WTC11 (cell line): ENCODE measurements at regions not wholly inside any gene's neighbourhood (a gene's known extent, or its start where the extent isn't known, plus 50 kb on each side); places are given as distances from the start of the nearest gene placed in this dataset.

Experiments
- ATAC-seq: fragments of 200-7000 bp; cut with Tn5 transposase; 2 replicates; pipeline ENCODE4 v1.10.0; 2021; ENCODE audit warnings: mild to moderate bottlenecking, moderate library complexity
- CTCF ChIA-PET: fragments of 300-600 bp; sonication (Branson Sonifier 250); formaldehyde crosslinking; loops from one replicate; lab custom pipeline; 2021; ENCODE audit warnings: antibody characterized with exemption; lab: Charles Lee
- POLR2A ChIA-PET: fragments of 350-600 bp; sonication (Branson Sonifier 250); formaldehyde crosslinking; loops from one replicate; lab custom pipeline; 2021; ENCODE audit warnings: antibody characterized with exemption; lab: Charles Lee
- DNase-seq: peaks from one replicate; pipeline ENCODE4 v3.0.0; 2021; ENCODE audit warnings: low spot score
- H3K27ac Mint-ChIP-seq: 2 replicates; pipeline ENCODE4 v1.8.0; 2021; ENCODE audit warnings: mixed read lengths
- H3K27me3 Mint-ChIP-seq: 2 replicates; pipeline ENCODE4 v1.8.0; 2021; ENCODE audit warnings: low read depth, mild to moderate bottlenecking, moderate library complexity, mixed read lengths
- H3K36me3 Mint-ChIP-seq: 2 replicates; pipeline ENCODE4 v1.8.0; 2021; ENCODE audit warnings: mixed read lengths
- H3K4me1 Mint-ChIP-seq: 2 replicates; pipeline ENCODE4 v1.8.0; 2022; ENCODE audit warnings: mixed read lengths
- H3K4me3 Mint-ChIP-seq: 2 replicates; pipeline ENCODE4 v1.8.0; 2021; ENCODE audit warnings: mild to moderate bottlenecking, moderate library complexity, mixed read lengths
- H3K9me3 Mint-ChIP-seq: 2 replicates; pipeline ENCODE4 v1.8.0; 2021; ENCODE audit warnings: mixed read lengths
- ARID4B ChIP-seq: sonication (generic); formaldehyde crosslinking; IDR thresholded peaks from 2 replicates; pipeline ENCODE4 v1.8.0; 2023; ENCODE audit warnings: missing genetic modification reagents, mild to moderate bottlenecking, borderline replicate concordance
- ATF3 ChIP-seq: sonication (generic); formaldehyde crosslinking; conservative IDR thresholded peaks from 2 replicates; pipeline ENCODE4 v1.8.1; 2022; ENCODE audit warnings: mild to moderate bottlenecking, missing genetic modification reagents
- CDX4 ChIP-seq: fragments of 250-450 bp; sonication (Bioruptor Pico); IDR thresholded peaks from 2 replicates; pipeline ENCODE4 v1.9.0; 2021; ENCODE audit warnings: moderate library complexity, mild to moderate bottlenecking, inconsistent platforms, borderline replicate concordance
- E2F4 ChIP-seq: sonication (generic); formaldehyde crosslinking; IDR thresholded peaks from 2 replicates; pipeline ENCODE4 v1.8.1; 2022; ENCODE audit warnings: low read depth, mild to moderate bottlenecking, moderate library complexity, missing genetic modification reagents, borderline replicate concordance
- E2F5 ChIP-seq: sonication (generic); formaldehyde crosslinking; IDR thresholded peaks from 2 replicates; pipeline ENCODE4 v1.8.1; 2022; ENCODE audit warnings: mild to moderate bottlenecking, moderate library complexity, missing genetic modification reagents
- ELF4 ChIP-seq: sonication (generic); formaldehyde crosslinking; IDR thresholded peaks from 2 replicates; pipeline ENCODE4 v1.8.1; 2022; ENCODE audit warnings: low read depth, mild to moderate bottlenecking, moderate library complexity, missing genetic modification reagents
- ESRRA ChIP-seq: sonication (generic); formaldehyde crosslinking; IDR thresholded peaks from 2 replicates; pipeline ENCODE4 v1.8.1; 2022; ENCODE audit warnings: mild to moderate bottlenecking, missing genetic modification reagents, borderline replicate concordance
- GABPB1 ChIP-seq: sonication (generic); formaldehyde crosslinking; IDR thresholded peaks from 2 replicates; pipeline ENCODE4 v1.8.1; 2023; ENCODE audit warnings: mild to moderate bottlenecking, missing genetic modification reagents
- HMGXB4 ChIP-seq: sonication (generic); formaldehyde crosslinking; IDR thresholded peaks from 2 replicates; pipeline ENCODE4 v1.8.1; 2023; ENCODE audit warnings: mild to moderate bottlenecking, moderate library complexity, missing genetic modification reagents
- IRF1 ChIP-seq: sonication (generic); formaldehyde crosslinking; IDR thresholded peaks from 2 replicates; pipeline ENCODE4 v1.8.0; 2023; ENCODE audit warnings: missing genetic modification reagents
- MAX ChIP-seq: sonication (generic); formaldehyde crosslinking; IDR thresholded peaks from 2 replicates; pipeline ENCODE4 v1.8.0; 2022; ENCODE audit warnings: mild to moderate bottlenecking, missing genetic modification reagents
- MYBL2 ChIP-seq: sonication (generic); formaldehyde crosslinking; IDR thresholded peaks from 2 replicates; pipeline ENCODE4 v1.8.1; 2023; ENCODE audit warnings: mild to moderate bottlenecking, moderate library complexity, missing genetic modification reagents
- NFATC4 ChIP-seq: fragments of 250-450 bp; sonication (Bioruptor Pico); IDR thresholded peaks from 2 replicates; pipeline ENCODE4 v1.9.0; 2021; ENCODE audit warnings: mild to moderate bottlenecking
- PREB ChIP-seq: sonication (generic); formaldehyde crosslinking; IDR thresholded peaks from 2 replicates; pipeline ENCODE4 v1.8.1; 2022; ENCODE audit warnings: mild to moderate bottlenecking, missing genetic modification reagents, moderate library complexity, borderline replicate concordance
- TEAD1 ChIP-seq: sonication (generic); formaldehyde crosslinking; IDR thresholded peaks from 2 replicates; pipeline ENCODE4 v1.8.0; 2022; ENCODE audit warnings: mild to moderate bottlenecking, missing genetic modification reagents
- ZBTB43 ChIP-seq: sonication (generic); formaldehyde crosslinking; IDR thresholded peaks from 2 replicates; pipeline ENCODE4 v1.8.1; 2023; ENCODE audit warnings: mild to moderate bottlenecking, missing genetic modification reagents
- ZNF219 ChIP-seq: sonication (generic); formaldehyde crosslinking; IDR thresholded peaks from 2 replicates; pipeline ENCODE4 v1.8.0; 2023; ENCODE audit warnings: missing genetic modification reagents, mild to moderate bottlenecking, borderline replicate concordance

- no peak for TF ChIP-seq ARID4B (CRISPR knock-in tag)
- TF ChIP-seq HMGXB4: no peak
- no peak for TF ChIP-seq ZNF219
- no peak for TF ChIP-seq ELF4 (CRISPR knock-in tag)
- TF ChIP-seq GABPB1 (CRISPR knock-in tag): no peak
- TF ChIP-seq E2F4 (CRISPR knock-in tag): no peak
- TF ChIP-seq, all 79 proteins: peak for 0
Measured at GRCh38 chr2:239674981-239675825, 274.4 kb upstream of the HDAC4 start (continued).

GRCh38 chr2:239674101-239674980, 273.5 kb upstream of the HDAC4 start:
- H3K36me3 Mint-ChIP-seq: no peaks in the 10 kb centered on the region
- H3K4me3 Mint-ChIP-seq: no peak overlapping the region
- TF ChIP-seq TEAD1 (no peak), IRF1 (CRISPR knock-in tag) (no peak), ESRRA (CRISPR knock-in tag) (no peak), ZBTB43 (CRISPR knock-in tag) (no peak), NFATC4 (CRISPR knock-in tag) (no peak), PREB (CRISPR knock-in tag) (no peak), CDX4 (CRISPR knock-in tag) (no peak), MAX (CRISPR knock-in tag) (no peak), ATF3 (CRISPR knock-in tag) (no peak), E2F5 (CRISPR knock-in tag) (no peak), MYBL2 (CRISPR knock-in tag) (no peak)
- no peaks in the 10 kb centered on the region for H3K27me3 Mint-ChIP-seq
- CTCF ChIA-PET: no interaction called here
- H3K27ac Mint-ChIP-seq: no peak overlapping the region
- ATAC-seq (no peak), DNase-seq (no peak)
- no peaks in the 10 kb centered on the region for H3K9me3 Mint-ChIP-seq
- no peaks in the 10 kb centered on the region for H3K4me1 Mint-ChIP-seq
- POLR2A ChIA-PET: no interaction called here
